IMR-90 (cell line): ENCODE measurements at regions not wholly inside any gene's neighbourhood (a gene's known extent, or its start where the extent isn't known, plus 50 kb on each side); places are given as distances from the start of the nearest gene placed in this dataset.

Source experiments
- ATAC-seq: fragments of 200-7000 bp; cut with Tn5 transposase; 2 replicates; pipeline ENCODE4 v1.9.1; 2020; ENCODE audit warnings: low read depth, mild to moderate bottlenecking, moderate library complexity
- BruUV-seq: library from RNA; stranded (reverse); fragments of 400-500 nt; replicated peaks from 2 replicates; lab custom pipeline; 2021; lab: Mats Ljungman, UMichigan
- CTCF ChIA-PET: fragments of 300-600 bp; formaldehyde crosslinking; extraction: SDS; loops from one replicate; lab custom pipeline; 2021; ENCODE audit warnings: antibody characterized with exemption; lab: Yijun Ruan, JAX
- POLR2A ChIA-PET: fragments of 300-600 bp; sonication (Branson Sonifier 250); formaldehyde crosslinking; loops from one replicate; lab custom pipeline; 2022; ENCODE audit warnings: antibody characterized with exemption; ENCODE audit not compliant: unreplicated experiment; lab: Charles Lee
- DNase-seq: peaks from one replicate; pipeline ENCODE4 v3.0.0; 2013
- H2AFZ ChIP-seq: replicated peaks from 2 replicates; pipeline ENCODE3; 2013; ENCODE audit warnings: low read length, mild to moderate bottlenecking; ENCODE audit not compliant: poor library complexity
- H2AK5ac ChIP-seq: 2 replicates; pipeline ENCODE4 v1.6.1; 2013; ENCODE audit warnings: low read depth, low read length, inconsistent platforms
- H2AK9ac ChIP-seq: replicated peaks from 2 replicates; pipeline ENCODE3; 2013; ENCODE audit warnings: mild to moderate bottlenecking, low read depth, low read length, moderate library complexity; ENCODE audit not compliant: poor library complexity
- H2BK120ac ChIP-seq: 2 replicates; pipeline ENCODE4 v1.6.1; 2013; ENCODE audit warnings: low read depth, low read length, inconsistent platforms
- H2BK15ac ChIP-seq: 3 replicates; pipeline ENCODE4 v1.6.1; 2013; ENCODE audit warnings: low read depth, low read length, inconsistent platforms
- H2BK20ac ChIP-seq: 2 replicates; pipeline ENCODE4 v1.6.1; 2013; ENCODE audit warnings: low read depth, mild to moderate bottlenecking, inconsistent platforms, low read length, moderate library complexity
- H2BK5ac ChIP-seq: 2 replicates; pipeline ENCODE4 v1.6.1; 2013; ENCODE audit warnings: mild to moderate bottlenecking, low read depth, low read length, inconsistent platforms; ENCODE audit not compliant: poor library complexity, severe bottlenecking
- H3K14ac ChIP-seq: replicated peaks from 2 replicates; pipeline ENCODE4 v1.6.1; 2013; ENCODE audit warnings: low read depth, low read length, inconsistent platforms
- H3K18ac ChIP-seq: 2 replicates; pipeline ENCODE4 v1.6.1; 2013; ENCODE audit warnings: low read depth, low read length, control low read depth
- H3K23ac ChIP-seq: 2 replicates; pipeline ENCODE4 v1.6.1; 2013; ENCODE audit warnings: low read depth, low read length, inconsistent platforms
- H3K27ac ChIP-seq: 2 replicates; pipeline ENCODE4 v1.5.1; 2013; ENCODE audit warnings: mild to moderate bottlenecking, control low read depth, low read length; ENCODE audit not compliant: insufficient read depth
- H3K27me3 ChIP-seq: 2 replicates; pipeline ENCODE4 v1.6.1; 2013; ENCODE audit warnings: low read length; ENCODE audit not compliant: control insufficient read depth, insufficient read depth
- H3K36me3 ChIP-seq: 2 replicates; pipeline ENCODE4 v1.6.1; 2013; ENCODE audit warnings: low read length, mixed read lengths; ENCODE audit not compliant: control insufficient read depth, insufficient read depth
- H3K4ac ChIP-seq: 2 replicates; pipeline ENCODE4 v1.6.1; 2013; ENCODE audit warnings: low read depth, low read length, inconsistent platforms
- H3K4me1 ChIP-seq: 2 replicates; pipeline ENCODE4 v1.6.1; 2013; ENCODE audit warnings: low read length, mixed read lengths; ENCODE audit not compliant: control insufficient read depth, insufficient read depth
- H3K4me2 ChIP-seq: 2 replicates; pipeline ENCODE4 v1.6.1; 2013; ENCODE audit warnings: low read depth, mild to moderate bottlenecking, control low read depth, low read length, moderate library complexity
- H3K4me3 ChIP-seq: 2 replicates; pipeline ENCODE4 v1.5.1; 2013; ENCODE audit warnings: low read depth, mild to moderate bottlenecking, control low read depth, low read length, moderate library complexity; ENCODE audit not compliant: insufficient read depth
- H3K56ac ChIP-seq: 2 replicates; pipeline ENCODE4 v1.6.1; 2013; ENCODE audit warnings: low read length, inconsistent platforms; ENCODE audit not compliant: insufficient read depth; ENCODE audit errors: extremely low read depth
- H3K79me1 ChIP-seq, 2 experiments: 2 replicates each; pipeline ENCODE4 v1.6.1; 2013; ENCODE audit warnings: low read length in 2 of 2, inconsistent platforms in 1 of 2, low read depth in 1 of 2
- H3K9ac ChIP-seq: 2 replicates; pipeline ENCODE4 v1.6.1; 2013; ENCODE audit warnings: low read depth, low read length, control low read depth
- H3K9me1 ChIP-seq: 2 replicates; pipeline ENCODE4 v1.6.1; 2013; ENCODE audit warnings: low read length, inconsistent platforms; ENCODE audit not compliant: insufficient read depth
- H3K9me3 ChIP-seq: 2 replicates; pipeline ENCODE4 v1.6.1; 2013; ENCODE audit warnings: low read length; ENCODE audit not compliant: control insufficient read depth, insufficient read depth
- H4K20me1 ChIP-seq: 2 replicates; pipeline ENCODE4 v1.6.1; 2013; ENCODE audit warnings: low read length, inconsistent platforms; ENCODE audit not compliant: insufficient read depth
- H4K5ac ChIP-seq: 2 replicates; pipeline ENCODE4 v1.6.1; 2013; ENCODE audit warnings: mild to moderate bottlenecking, low read depth, low read length, control low read depth
- H4K8ac ChIP-seq, 2 experiments: 2 replicates each; pipeline ENCODE4 v1.6.1; 2013; ENCODE audit warnings: low read depth in 2 of 2, low read length in 2 of 2, control low read depth in 1 of 2, inconsistent platforms in 1 of 2
- H4K91ac ChIP-seq: 2 replicates; pipeline ENCODE4 v1.6.1; 2013; ENCODE audit warnings: low read depth, low read length, inconsistent platforms; ENCODE audit not compliant: insufficient read depth
- BHLHE40 ChIP-seq: fragments of 150-350 bp; IDR thresholded peaks from 2 replicates; pipeline ENCODE4 v1.6.1; 2016; ENCODE audit warnings: mild to moderate bottlenecking, low read depth, low read length
- CHD1 ChIP-seq: IDR thresholded peaks from 2 replicates; pipeline ENCODE4 v1.6.1; 2012; ENCODE audit warnings: low read depth, low read length, improper control_type of control experiment
- CTCF ChIP-seq: conservative IDR thresholded peaks from 2 replicates; pipeline ENCODE4 v1.5.1; 2012; ENCODE audit warnings: mild to moderate bottlenecking, low read depth, low read length, improper control_type of control experiment
- ELK1 ChIP-seq: fragments of 150-350 bp; IDR thresholded peaks from 2 replicates; pipeline ENCODE4 v1.6.1; 2016; ENCODE audit warnings: low read depth, mild to moderate bottlenecking, low read length, moderate library complexity, borderline replicate concordance
- FOS ChIP-seq: fragments of 150-350 bp; IDR thresholded peaks from 2 replicates; pipeline ENCODE4 v1.6.1; 2016; ENCODE audit warnings: low read depth, low read length
- MAFK ChIP-seq: IDR thresholded peaks from 2 replicates; pipeline ENCODE4 v1.6.1; 2012; ENCODE audit warnings: low read depth, low read length, improper control_type of control experiment
- MAZ ChIP-seq: IDR thresholded peaks from 2 replicates; pipeline ENCODE4 v1.6.1; 2012; ENCODE audit warnings: low read depth, mild to moderate bottlenecking, low read length, improper control_type of control experiment, moderate library complexity, borderline replicate concordance
- MXI1 ChIP-seq: IDR thresholded peaks from 2 replicates; pipeline ENCODE4 v1.6.1; 2012; ENCODE audit warnings: low read depth, mild to moderate bottlenecking, low read length, moderate library complexity, borderline replicate concordance
- POLR2A ChIP-seq: IDR thresholded peaks from 2 replicates; pipeline ENCODE4 v1.6.1; 2012; ENCODE audit warnings: mild to moderate bottlenecking, low read depth, low read length
- RAD21 ChIP-seq: IDR thresholded peaks from 2 replicates; pipeline ENCODE4 v1.6.1; 2012; ENCODE audit warnings: low read length, improper control_type of control experiment
- SMC3 ChIP-seq: fragments of 150-350 bp; IDR thresholded peaks from 2 replicates; pipeline ENCODE4 v1.6.1; 2016; ENCODE audit warnings: low read depth, mild to moderate bottlenecking, antibody characterized with exemption, low read length, moderate library complexity
- USF2 ChIP-seq: fragments of 150-350 bp; IDR thresholded peaks from 2 replicates; pipeline ENCODE4 v1.6.1; 2017; ENCODE audit warnings: mild to moderate bottlenecking, antibody characterized with exemption, low read length, low read depth
- WGBS, 2 experiments: methylation state at CpG; one replicate each; pipeline versions ENCODE4 v1.1.5 to v1.1.7; 2013; ENCODE audit warnings: missing lambda C conversion rate in 2 of 2; ENCODE audit not compliant: insufficient read length in 1 of 2; ENCODE audit errors: extremely low coverage in 2 of 2; 5-methylcytosine and 5-hydroxymethylcytosine counted together
- dilution Hi-C: fragments of 300-500 bp; cut with HindIII; formaldehyde crosslinking; loops from one replicate; pipeline ENCODE4 v1.14.3; 2018; ENCODE audit warnings: low sequenced_read_pairs; ENCODE audit not compliant: unreplicated experiment
- in situ Hi-C: fragments of 300-500 bp; cut with MboI; formaldehyde crosslinking; loops from 3 replicates; pipeline ENCODE4 v1.14.3; 2019; ENCODE audit warnings: low sequenced_read_pairs, inconsistent platforms, mixed read lengths
- intact Hi-C: fragments of 100-400 bp; cut with micrococcal nuclease; formaldehyde crosslinking; loops from 2 replicates; pipeline ENCODE4 v1.10.0; 2022

- Histone ChIP-seq H2AFZ (no peak overlapping the region), H2AK9ac (no peak overlapping the region), H2BK120ac (no peak overlapping the region), H2BK15ac (no peak overlapping the region), H2AK5ac (no peak overlapping the region), H4K91ac (no peak overlapping the region), H3K23ac (no peak overlapping the region), H3K4me3 (no peak overlapping the region), H3K27me3 (peaks cover 2% of the 10 kb centered on the region; the same call in 1 of the 2 replicates), H3K36me3 (no peaks in the 10 kb centered on the region), H2BK5ac (no peak overlapping the region), H3K79me1 (no peaks in the 10 kb centered on the region), H3K9me1 (no peaks in the 10 kb centered on the region), H3K14ac (no peak overlapping the region), H3K27ac (no peak overlapping the region), H2BK20ac (no peak overlapping the region), H4K8ac (no peak overlapping the region), H3K9me3 (no peaks in the 10 kb centered on the region), H3K4me1 (no peaks in the 10 kb centered on the region), H4K20me1 (no peaks in the 10 kb centered on the region), H3K4me2 (no peak overlapping the region), H4K5ac (no peak overlapping the region), H3K4ac (no peak overlapping the region), H3K18ac (no peak overlapping the region), H3K9ac (no peak overlapping the region), H3K56ac (no peak overlapping the region)
- TF ChIP-seq USF2: no peak
- TF ChIP-seq POLR2A: no peak
- TF ChIP-seq MAZ: no peak
- TF ChIP-seq FOS: no peak
- no peak for TF ChIP-seq MAFK
- TF ChIP-seq MXI1: no peak
- no peak for TF ChIP-seq ELK1
- TF ChIP-seq SMC3: no peak
- no peak for TF ChIP-seq CTCF
- TF ChIP-seq CHD1: no peak
- no peak for TF ChIP-seq RAD21
- no peak for TF ChIP-seq BHLHE40
- BruUV-seq: no TSS peak
- ChIA-PET POLR2A (no interaction called here), CTCF (no interaction called here)
- ATAC-seq (no peak), DNase-seq (no peak)
- WGBS, 2 experiments: no CpG with 5 or more reads among the region's 7 CpGs
- in situ Hi-C loops (no loop called here), dilution Hi-C loops (no loop called here), intact Hi-C loops (no loop called here)
These were observed 129.7 kb upstream of the KAZN start for GRCh38 chr1:14468751-14469150.
